Subcutaneous abdominal adipose tissue (tissue), 5 donors: ENCODE measurements at regions not wholly inside any gene's neighbourhood (a gene's known extent, or its start where the extent isn't known, plus 50 kb on each side); places are given as distances from the start of the nearest gene placed in this dataset.
"Not testable (repeated sequence)": the region's sequence is repeated elsewhere in the genome, so short reads cannot be mapped to it uniquely, and the experiment has no call there.

Experiments
- H3K27ac ChIP-seq: one replicate; pipeline ENCODE4 v1.7.0; 2013; ENCODE audit warnings: low read depth, mild to moderate bottlenecking, inconsistent platforms, low read length, moderate library complexity
- H3K27me3 ChIP-seq, 5 donors: one replicate each; pipeline ENCODE4 v1.7.0; 2013; ENCODE audit warnings: low read length in 5 of 5, inconsistent platforms in 1 of 5; ENCODE audit not compliant: control insufficient read depth in 5 of 5, insufficient read depth in 4 of 5
- H3K36me3 ChIP-seq, 5 donors: one replicate each; pipeline ENCODE4 v1.7.0; 2013; ENCODE audit warnings: low read length in 5 of 5; ENCODE audit not compliant: control insufficient read depth in 5 of 5, insufficient read depth in 5 of 5
- H3K4me1 ChIP-seq, 5 donors: one replicate each; pipeline ENCODE4 v1.7.0; 2013; ENCODE audit warnings: low read length in 5 of 5, mild to moderate bottlenecking in 3 of 5, moderate library complexity in 1 of 5; ENCODE audit not compliant: control insufficient read depth in 5 of 5, insufficient read depth in 5 of 5
- H3K4me3 ChIP-seq, 5 donors: one replicate each; pipeline ENCODE4 v1.7.0; 2013; ENCODE audit warnings: low read length in 5 of 5, low read depth in 1 of 5
- H3K9ac ChIP-seq, 5 donors: one replicate each; pipeline ENCODE4 v1.7.0; 2013; ENCODE audit warnings: low read length in 5 of 5, mild to moderate bottlenecking in 4 of 5, moderate library complexity in 3 of 5
- H3K9me3 ChIP-seq, 5 donors: one replicate each; pipeline ENCODE4 v1.7.0; 2013; ENCODE audit warnings: low read length in 5 of 5; ENCODE audit not compliant: control insufficient read depth in 5 of 5
- donor health status: healthy.
- donor health status: healthy.
- donor health status: healthy.
- donor health status: healthy.
- donor health status: healthy.

- Histone ChIP-seq H3K27me3 (no peaks in the 10 kb centered on the region), H3K27ac (peak overlapping the region; percentile 27), H3K36me3 (no peaks in the 10 kb centered on the region), H3K9me3 (no peaks in the 10 kb centered on the region), H3K9ac (no peak overlapping the region), H3K4me3 (no peak overlapping the region), H3K4me1 (peaks cover 0 to 39% (median 2%) of the 10 kb centered on the region in 5 donors)
Observed at GRCh38 chr4:101415962-101416361, 68.6 kb upstream of the PPP3CA start.

- Histone ChIP-seq H3K4me3 (no peak overlapping the region), H3K9ac (no peak overlapping the region), H3K36me3 (no peaks in the 10 kb centered on the region), H3K4me1 (peaks cover 0 to 30% (median 2%) of the 10 kb centered on the region in 5 donors), H3K27me3 (no peaks in the 10 kb centered on the region), H3K27ac (no peak overlapping the region), H3K9me3 (no peaks in the 10 kb centered on the region)
Observed at GRCh38 chr4:101414496-101414895, 67.2 kb upstream of the PPP3CA start.

DNA sequence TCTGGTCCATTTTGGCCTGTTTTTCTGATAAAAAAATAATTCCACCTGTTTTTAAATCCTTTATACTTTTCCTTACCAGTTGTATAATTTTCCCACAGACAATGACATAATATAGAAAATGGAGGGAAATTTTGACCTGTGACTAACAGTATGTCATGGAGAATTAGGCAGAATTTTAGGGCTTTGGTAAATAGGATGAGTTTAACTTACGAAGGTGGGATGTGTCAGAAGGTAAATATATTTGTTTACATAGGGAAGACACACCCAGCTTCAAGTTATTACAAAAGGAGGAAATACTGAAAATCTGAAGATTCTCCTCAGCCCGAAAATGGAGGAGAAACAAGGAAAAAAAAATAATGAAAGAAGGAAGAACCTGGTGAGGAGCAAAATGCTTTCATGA lies 64.6 kb upstream of the PPP3CA start:
- H3K9me3 ChIP-seq: no peaks in the 10 kb centered on the region
- H3K27ac ChIP-seq: no peak overlapping the region
- H3K4me1 ChIP-seq: peaks cover 0 to 21% (median 0%) of the 10 kb centered on the region in 5 donors
- no peak overlapping the region for H3K4me3 ChIP-seq
- H3K36me3 ChIP-seq: no peaks in the 10 kb centered on the region
- no peak overlapping the region for H3K9ac ChIP-seq
- H3K27me3 ChIP-seq: no peaks in the 10 kb centered on the region

DNA sequence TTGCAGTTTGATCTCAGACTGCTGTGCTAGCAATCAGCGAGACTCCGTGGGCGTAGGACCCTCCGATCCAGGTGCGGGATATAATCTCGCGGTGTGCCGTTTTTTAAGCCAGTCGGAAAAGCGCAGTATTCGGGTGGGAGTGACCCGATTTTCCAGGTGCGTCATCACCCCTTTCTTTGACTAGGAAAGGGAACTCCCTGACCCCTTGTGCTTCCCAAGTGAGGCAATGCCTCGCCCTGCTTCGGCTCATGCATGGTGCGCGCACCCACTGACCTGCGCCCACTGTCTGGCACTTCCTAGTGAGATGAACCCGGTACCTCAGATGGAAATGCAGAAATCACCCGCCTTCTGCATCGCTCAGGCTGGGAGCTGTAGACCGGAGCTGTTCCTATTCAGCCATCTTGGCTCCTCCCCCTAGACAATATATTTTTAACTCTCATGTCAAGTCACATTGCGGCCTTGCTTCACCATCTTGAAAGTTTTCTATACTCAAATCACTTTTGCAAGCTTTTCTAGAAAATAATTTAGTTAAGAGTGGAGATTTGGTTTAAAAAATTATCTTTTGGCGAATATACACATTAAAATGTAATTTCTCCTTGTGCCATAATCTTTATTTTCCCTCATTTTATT lies 64.1 kb upstream of the PPP3CA start:
- H3K27ac ChIP-seq, H3K27me3 ChIP-seq, H3K9me3 ChIP-seq, H3K9ac ChIP-seq, H3K4me3 ChIP-seq, H3K36me3 ChIP-seq: not testable (repeated sequence)
- H3K4me1 ChIP-seq: peaks cover 0 to 18% (median 0%) of the 10 kb centered on the region in 5 donors

- no peak overlapping the region for H3K27ac ChIP-seq
Observed at GRCh38 chr4:101400096-101400495, 52.8 kb upstream of the PPP3CA start.

DNA sequence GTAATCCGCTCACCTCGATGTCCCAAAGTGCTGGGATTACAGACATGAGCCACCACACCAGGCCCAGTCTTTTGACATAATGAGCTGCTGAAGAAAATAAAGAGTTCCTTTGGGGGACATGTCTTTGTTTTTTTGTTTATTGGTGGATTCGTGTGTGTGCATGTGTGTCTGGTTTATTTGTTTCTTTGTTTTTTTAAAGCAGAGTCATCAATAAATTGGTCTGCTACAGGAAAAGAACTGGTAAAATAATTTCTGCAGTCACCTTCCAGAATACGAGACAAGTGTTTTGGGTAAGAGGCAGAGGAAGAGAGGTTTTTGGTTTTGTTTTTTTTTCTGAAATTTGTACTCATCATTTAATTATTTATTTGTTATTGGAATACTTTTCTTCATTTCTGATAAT lies 51.5 kb upstream of the PPP3CA start:
- Histone ChIP-seq H3K9me3 (no peaks in the 10 kb centered on the region), H3K27me3 (no peaks in the 10 kb centered on the region), H3K27ac (no peak overlapping the region), H3K36me3 (no peaks in the 10 kb centered on the region), H3K9ac (no peak overlapping the region), H3K4me3 (no peak overlapping the region), H3K4me1 (no peaks in the 10 kb centered on the region)

More at GRCh38 chr4:101400096-101400495, 52.8 kb upstream of the PPP3CA start:
- Histone ChIP-seq H3K9ac (no peak overlapping the region), H3K9me3 (peaks cover 0 to 2% (median 0%) of the 10 kb centered on the region in 5 donors), H3K4me3 (no peak overlapping the region), H3K27me3 (no peaks in the 10 kb centered on the region), H3K36me3 (no peaks in the 10 kb centered on the region), H3K4me1 (no peaks in the 10 kb centered on the region)
